GM19043 (cell line): ENCODE measurements at regions not wholly inside any gene's neighbourhood (a gene's known extent, or its start where the extent isn't known, plus 50 kb on each side); places are given as distances from the start of the nearest gene placed in this dataset.
"Not testable (repeated sequence)": the region's sequence is repeated elsewhere in the genome, so short reads cannot be mapped to it uniquely, and the experiment has no call there.

Experiments
- ATAC-seq: cut with Tn5 transposase; IDR thresholded peaks from one replicate; pipeline ENCODE4 v1.9.1; 2021; ENCODE audit warnings: low read depth; ENCODE audit not compliant: unreplicated experiment

- ATAC-seq, result not testable (repeated sequence)
Measured at GRCh38 chr1:146381196-146381595, 152.4 kb upstream of the NOTCH2NLA start.

GRCh38 chr1:146376708-146377496 is 148.1 kb upstream of the NOTCH2NLA start:
- peak; percentile 91 for ATAC-seq

GRCh38 chr1:146376309-146376707 is 147.5 kb upstream of the NOTCH2NLA start:
- not testable (repeated sequence) for ATAC-seq

- not testable (repeated sequence) for ATAC-seq
Measured at GRCh38 chr1:146375108-146375507, 146.3 kb upstream of the NOTCH2NLA start.

- ATAC-seq, result not testable (repeated sequence)
Measured at GRCh38 chr1:146369940-146370339, 141.1 kb upstream of the NOTCH2NLA start.

GRCh38 chr1:146355373-146355772 is 126.6 kb upstream of the NOTCH2NLA start:
- not testable (repeated sequence) for ATAC-seq

GRCh38 chr1:146326863-146327262 is 98.0 kb upstream of the NOTCH2NLA start:
- ATAC-seq, result not testable (repeated sequence)

- not testable (repeated sequence) for ATAC-seq
Measured at GRCh38 chr1:146324463-146324862, 95.6 kb upstream of the NOTCH2NLA start.

- not testable (repeated sequence) for ATAC-seq
Measured at GRCh38 chr1:146323302-146323701, 94.5 kb upstream of the NOTCH2NLA start.

- ATAC-seq, result not testable (repeated sequence)
Measured at GRCh38 chr1:146322893-146323292, 94.1 kb upstream of the NOTCH2NLA start.

GRCh38 chr1:146318715-146319114 is 89.9 kb upstream of the NOTCH2NLA start:
- not testable (repeated sequence) for ATAC-seq

- not testable (repeated sequence) for ATAC-seq
Measured at GRCh38 chr1:146317785-146318184, 89.0 kb upstream of the NOTCH2NLA start.

- ATAC-seq, result not testable (repeated sequence)
Measured at GRCh38 chr1:146314449-146315246, 85.8 kb upstream of the NOTCH2NLA start.

- not testable (repeated sequence) for ATAC-seq
Measured at GRCh38 chr1:146310579-146310978, 81.8 kb upstream of the NOTCH2NLA start.

GRCh38 chr1:146309427-146309826 is 80.6 kb upstream of the NOTCH2NLA start:
- ATAC-seq, result not testable (repeated sequence)

- ATAC-seq, result not testable (repeated sequence)
Measured at GRCh38 chr1:146308892-146309291, 80.1 kb upstream of the NOTCH2NLA start.

GRCh38 chr1:146308152-146308551 is 79.3 kb upstream of the NOTCH2NLA start:
- not testable (repeated sequence) for ATAC-seq

- peak; percentile 98 for ATAC-seq
Measured at GRCh38 chr1:146307632-146308031, 78.8 kb upstream of the NOTCH2NLA start.

GRCh38 chr1:146306651-146307050 is 77.8 kb upstream of the NOTCH2NLA start:
- ATAC-seq, result not testable (repeated sequence)

GRCh38 chr1:146305442-146305841 is 76.6 kb upstream of the NOTCH2NLA start:
- ATAC-seq, result not testable (repeated sequence)

- ATAC-seq, result peak; percentile 82
Measured at GRCh38 chr1:146298575-146298897, 69.7 kb upstream of the NOTCH2NLA start.
